Nucleus accumbens (tissue), 56 donors: ENCODE measurements at regions not wholly inside any gene's neighbourhood (a gene's known extent, or its start where the extent isn't known, plus 50 kb on each side); places are given as distances from the start of the nearest gene placed in this dataset.

Experiments
- DNase-seq, 56 donors: peaks; one replicate each; lab custom pipeline; 2025; lab: John Stamatoyannopoulos, UW

DNA sequence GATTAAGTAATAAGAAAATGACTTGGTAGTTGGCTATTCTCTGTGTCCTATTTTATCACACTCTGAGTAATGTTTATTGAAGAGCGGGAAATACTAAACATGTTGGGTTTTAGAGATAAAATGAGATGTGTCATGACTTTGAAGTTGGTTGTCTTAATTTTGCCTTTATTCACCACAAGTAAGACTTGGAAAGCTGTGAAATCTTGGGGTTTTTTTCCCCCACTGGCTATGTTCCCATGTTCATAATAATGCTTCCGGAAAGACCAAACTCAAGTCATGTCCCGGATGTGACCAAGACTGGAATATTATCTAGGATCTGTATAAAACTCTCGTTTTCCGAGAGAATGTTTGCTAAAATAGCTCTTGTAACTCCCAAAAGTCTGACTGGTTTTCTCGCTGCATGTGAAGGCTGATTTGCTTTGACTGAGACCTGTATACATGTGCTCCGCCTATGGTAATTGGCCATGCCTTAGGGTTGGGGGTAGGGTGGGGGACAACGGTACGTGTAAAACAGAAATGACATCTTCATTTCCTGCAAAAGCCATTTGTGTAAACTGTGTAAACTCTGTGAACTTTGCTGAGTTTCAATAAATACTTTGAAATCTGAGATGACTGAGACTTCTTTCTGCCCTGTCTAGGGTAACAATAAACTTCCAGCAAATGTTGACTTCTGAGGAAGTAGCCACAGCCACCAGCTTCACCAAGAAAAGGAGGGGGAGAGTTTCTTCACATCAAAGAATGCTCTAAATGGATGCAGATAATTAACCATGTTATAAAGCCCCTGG lies 169.6 kb downstream of the ZNF365 start:
- no peak for DNase-seq

DNA sequence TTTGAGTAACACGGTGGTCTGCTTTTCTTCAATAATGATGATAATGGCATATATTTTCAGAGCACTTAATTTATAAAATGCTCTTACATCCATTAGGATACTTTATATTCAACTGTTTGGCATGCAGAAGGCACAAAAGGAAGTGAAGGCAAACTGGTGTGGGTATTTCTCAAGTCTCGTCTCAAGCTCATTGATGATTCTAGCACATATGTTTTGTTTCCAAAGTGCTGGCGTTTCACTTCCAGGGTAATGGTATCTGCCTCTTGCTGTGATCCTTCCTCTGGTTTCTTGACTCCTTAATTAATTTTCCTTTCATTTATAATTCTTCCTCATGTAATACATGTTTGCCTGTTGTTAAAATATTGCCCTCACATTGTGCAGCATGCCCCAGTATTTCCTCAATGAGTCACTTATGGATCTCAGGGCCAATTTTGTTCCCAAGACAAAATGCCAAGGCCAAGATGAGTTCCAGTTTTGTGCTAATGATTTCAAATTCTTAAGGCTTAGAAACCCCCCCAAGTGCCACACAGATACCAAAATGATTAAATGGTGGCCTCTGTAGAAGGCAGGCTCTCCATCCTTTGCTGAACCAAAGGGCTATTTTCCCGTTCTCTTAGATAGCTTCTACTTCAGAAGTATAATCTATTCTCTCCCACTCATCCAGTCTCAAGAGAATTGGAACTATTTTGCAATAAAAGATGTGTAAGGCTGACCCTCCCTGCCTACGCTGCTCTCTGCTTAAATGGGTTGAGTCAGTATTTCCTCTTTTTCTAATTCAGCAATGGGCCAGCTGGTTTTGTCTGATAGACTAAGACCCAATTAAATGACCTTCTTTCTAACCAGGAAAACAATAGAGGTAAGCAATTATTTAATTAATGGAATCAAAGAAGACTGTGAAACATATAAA lies 171.2 kb downstream of the ZNF365 start:
- DNase-seq: no peak

DNA sequence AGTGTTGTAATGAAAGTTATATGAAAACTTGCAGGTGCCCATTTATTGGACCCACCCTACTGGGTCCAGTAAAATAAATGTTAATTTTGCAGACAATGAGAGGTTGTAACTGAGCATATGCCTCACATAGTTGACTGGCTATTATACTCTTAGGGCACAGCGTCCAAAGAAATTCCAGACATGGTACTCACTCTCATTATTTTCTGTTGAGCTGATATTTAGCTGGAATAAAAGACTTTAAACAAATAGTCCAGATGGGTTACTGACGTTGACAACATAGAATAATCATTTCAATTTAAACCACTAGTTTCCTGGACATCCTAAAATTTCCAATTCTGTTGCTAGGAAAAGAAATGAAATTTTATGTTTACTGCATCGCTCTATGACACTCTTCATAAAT lies 174.5 kb downstream of the ZNF365 start:
- no peak for DNase-seq

DNA sequence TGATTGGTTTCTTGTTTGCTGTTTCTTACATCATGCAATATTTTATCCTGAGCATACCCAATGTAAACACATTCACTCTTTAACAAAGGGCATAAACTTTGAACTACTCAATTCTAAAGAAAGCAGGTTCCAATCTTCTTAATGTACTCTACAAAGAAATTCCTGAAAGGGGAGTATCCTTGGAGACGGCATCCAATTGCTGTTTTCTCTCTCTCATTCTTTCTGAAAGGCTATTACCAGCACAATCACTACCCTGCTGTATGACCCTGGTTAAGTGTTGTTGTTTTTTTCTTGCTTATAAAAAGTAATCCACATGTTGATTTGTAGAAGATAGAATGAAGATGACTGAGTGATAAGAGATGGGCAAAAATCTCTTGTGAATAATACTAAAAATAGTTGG lies 176.0 kb downstream of the ZNF365 start:
- DNase-seq: no peak

DNA sequence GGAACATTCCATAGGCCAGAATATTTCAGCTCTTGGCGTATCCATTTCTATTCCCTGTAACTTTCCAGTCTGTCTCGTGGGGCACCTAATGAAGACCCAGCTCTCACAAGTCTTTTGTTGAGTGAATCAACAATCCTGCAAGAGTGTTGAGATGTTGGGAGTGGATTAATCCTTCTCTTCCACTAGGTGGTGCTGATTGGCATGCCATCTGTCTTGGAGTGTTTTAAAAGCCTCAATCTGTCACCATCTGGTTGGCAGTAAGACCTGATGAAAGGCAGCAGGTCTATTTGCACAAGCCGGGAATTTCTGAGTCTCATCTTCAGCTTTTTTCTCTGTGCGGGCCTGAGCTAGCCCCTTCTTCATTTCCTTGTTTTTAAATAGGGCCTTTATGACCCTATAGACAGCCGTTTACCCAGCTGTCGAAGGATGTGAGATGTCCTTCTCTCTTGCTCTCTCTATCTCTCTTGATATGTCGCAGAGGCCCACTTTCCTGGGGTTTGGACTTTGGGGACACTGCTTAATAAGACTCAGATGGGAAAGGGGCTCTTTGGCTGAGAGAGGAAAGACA lies 180.5 kb downstream of the ZNF365 start:
- DNase-seq: peak in 4 of 56 donors; percentile 1 to 7 (median 4)

DNA sequence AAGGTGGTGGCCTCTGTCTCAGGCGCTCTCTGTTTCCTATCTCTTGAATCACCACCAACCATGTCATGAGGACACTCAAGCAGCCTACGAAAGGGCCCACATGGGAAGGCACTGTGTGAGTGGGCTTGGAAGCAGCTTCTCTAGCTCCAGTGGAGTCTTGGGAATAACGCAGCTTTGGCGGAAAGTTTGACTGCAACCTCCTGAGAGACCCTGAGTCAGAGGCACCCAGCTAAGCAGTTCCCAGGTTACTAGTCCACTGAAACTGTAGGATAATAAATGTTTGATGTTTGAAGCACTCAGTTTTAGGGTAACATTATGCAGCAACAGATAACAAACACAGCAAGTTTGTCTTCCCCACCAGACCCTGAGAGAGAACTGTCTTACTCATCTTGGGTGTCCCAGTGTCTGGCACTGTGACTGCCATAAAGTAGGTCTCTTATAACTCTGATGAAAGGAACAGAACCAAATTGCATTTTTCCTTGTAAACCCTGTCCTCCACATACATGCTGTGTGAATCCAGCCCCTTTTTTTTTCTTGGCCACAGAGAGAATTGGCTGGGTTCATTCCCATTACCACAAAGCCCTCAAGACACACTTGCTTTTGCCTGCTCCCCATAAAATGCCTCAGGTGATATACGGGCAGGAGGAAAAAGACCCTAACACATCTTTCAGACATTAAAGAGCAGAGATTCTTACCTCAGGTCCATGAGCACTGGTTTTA lies 185.5 kb downstream of the ZNF365 start:
- DNase-seq: no peak

DNA sequence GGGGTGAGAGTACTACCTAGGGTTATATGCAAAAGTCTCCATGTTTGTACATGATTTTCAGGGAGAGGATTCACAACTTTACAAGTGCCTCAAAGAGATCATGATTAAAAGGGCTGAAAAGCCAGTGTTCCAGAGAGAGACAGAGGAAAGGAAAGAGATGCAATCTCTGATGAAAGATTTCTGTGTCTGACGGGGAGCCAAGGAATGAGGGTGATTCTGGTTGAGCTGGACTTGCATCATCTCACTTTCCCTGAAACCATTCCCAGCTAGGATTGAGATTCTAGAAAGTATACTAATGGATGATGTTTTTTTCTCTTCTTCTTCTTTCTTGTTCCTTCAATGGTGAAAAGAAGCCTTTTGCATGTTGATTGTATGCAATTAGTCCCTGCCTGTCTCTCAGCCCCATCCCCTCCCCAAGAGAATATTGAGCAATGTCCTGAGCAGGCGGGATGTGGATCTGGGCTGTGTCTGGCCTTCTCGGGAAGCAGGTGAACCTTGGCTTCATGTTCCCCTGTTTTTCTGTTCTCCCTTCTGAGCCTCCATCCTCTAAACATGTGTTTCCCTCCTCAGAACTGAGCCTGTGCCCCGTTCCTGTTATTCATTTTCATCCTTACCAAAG lies 186.1 kb downstream of the ZNF365 start:
- DNase-seq: no peak

DNA sequence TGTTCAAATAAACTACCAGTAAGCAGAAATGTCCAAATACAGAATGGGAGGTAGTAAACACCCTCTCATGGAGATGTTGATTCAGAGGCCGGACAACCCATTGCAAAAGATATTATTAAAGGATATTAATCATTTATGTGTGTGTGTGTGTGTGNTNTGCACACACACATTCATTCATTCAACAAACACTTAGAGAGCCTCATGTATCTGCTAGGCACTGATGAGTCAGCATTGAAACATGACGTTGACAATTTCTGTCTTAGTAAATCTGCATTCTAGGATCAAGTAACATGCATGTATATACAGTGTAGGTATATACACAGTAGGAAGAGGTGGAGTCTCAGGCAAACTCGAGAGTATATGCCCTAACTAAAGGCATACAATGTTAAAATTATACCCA lies 187.0 kb downstream of the ZNF365 start:
- DNase-seq: no peak

DNA sequence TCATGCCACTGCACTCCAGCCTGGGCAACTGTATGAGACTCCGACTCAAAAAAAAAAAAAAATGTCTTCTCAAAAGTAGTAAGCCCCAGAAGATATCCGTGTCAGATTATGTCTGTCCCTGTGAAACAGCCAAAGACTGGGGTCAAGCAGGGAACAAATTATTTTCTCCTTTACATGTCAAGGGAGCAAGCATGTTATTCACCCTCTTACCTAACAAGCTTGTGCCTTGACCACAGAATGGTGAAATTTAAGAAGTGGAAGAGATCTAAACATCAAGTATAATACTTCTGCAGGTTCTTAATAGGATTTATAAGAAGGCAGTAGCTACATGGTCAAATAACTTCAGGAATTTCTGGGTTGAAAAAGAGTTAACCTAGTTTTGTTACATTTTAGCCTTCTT lies 187.9 kb downstream of the ZNF365 start:
- DNase-seq: no peak

DNA sequence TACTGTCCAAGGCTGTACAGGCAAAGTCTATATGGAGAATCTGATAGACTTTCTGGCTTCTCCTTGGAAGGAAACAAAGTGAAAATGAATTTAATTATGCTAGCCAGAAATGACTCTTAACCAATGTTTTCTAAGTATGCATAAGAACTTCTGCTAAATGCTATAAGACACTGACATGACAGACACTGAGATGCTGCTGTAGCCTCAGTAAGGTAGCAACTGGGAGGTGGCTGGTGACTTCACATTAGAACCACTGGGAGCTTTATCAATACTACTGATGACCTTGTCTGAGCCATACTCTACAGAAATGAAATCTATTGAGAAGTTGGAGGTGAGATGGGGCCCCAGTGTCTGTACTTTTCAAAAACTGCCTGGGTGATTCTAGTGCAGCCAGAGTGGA lies 188.6 kb downstream of the ZNF365 start:
- DNase-seq: no peak

DNA sequence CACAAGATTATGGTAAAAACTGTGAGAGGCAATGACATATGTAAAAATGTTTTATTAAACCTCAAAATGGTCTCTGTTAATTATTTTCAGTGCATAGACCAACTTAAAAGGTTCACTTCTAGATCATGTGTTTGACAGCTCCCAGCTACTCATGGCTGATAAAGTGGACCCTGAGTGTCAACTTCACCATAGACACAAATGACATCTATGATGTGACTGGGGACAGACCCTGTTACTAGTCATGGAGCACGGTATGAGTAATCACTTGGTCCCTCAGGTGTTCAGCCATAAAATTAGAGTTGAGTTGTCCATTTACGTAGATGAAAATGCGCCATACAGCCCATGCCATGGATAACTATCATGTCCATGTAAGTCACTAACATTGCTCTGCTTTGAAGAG lies 199.8 kb downstream of the ZNF365 start:
- no peak for DNase-seq

DNA sequence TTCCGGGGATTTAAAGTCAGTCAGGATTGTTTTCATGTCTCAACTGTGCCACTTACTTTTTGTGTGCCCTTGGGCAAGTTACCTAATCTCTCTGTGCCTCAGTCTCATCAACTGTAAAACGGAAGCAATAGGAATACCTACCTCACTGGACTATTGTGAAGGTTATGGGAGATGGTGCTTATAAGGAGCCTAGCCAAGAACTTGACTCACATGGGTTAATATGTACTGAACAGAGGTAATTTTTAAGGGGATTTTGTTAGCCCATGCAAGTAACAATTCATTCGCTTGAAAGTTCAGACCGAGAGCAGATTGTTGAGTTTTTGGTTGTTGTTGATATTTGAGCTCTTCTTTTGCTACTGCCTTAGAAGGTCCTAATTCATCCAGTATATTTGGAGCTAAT lies 202.9 kb downstream of the ZNF365 start:
- DNase-seq: no peak

DNA sequence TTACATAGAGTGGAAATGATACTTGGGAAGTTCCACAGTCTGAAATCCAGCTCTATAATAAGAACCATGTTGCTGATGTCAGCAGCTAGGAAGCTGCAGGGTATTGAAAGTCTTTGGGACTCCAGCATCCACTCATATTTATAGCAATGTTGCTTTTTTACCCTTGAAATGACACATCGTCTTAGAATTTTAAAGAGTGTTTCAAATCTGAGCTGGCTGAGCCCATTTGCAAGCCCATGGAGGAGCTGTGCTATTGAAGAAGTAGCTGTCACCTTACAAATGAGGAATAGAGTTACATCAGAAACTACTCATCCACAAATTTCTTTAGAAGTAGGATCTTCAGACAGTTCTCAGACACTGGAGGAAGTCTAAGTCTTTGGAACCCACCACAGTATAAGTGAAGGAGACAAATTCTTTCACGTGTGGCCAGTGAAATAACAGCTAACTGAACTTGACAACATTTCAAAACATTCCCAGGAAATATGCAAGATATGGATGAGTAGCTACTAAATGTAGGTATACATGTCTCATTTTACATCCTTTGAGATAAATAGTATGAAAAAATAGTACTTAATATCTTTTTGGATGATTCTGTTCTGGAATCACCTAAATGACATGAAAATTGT lies 203.6 kb downstream of the ZNF365 start:
- no peak for DNase-seq

DNA sequence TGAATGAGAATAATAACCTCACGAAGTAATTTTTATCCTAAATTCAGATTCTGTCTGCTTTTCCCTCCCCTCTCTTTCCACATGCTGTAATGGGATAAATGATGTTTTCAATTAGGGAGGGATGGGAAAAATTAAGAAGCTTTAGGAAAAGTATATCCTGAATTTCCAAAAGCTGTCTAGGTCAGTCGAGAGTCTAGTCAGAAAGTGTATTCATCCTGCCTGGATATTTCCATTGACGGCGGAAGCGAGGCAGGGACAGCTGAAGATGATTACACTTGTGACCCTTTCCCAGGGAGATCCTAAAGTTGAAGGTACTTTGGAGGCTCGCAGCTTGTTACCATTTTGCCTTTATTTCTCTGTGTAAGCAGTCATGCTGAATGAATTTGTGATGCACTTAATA lies 204.1 kb downstream of the ZNF365 start:
- DNase-seq: no peak

DNA sequence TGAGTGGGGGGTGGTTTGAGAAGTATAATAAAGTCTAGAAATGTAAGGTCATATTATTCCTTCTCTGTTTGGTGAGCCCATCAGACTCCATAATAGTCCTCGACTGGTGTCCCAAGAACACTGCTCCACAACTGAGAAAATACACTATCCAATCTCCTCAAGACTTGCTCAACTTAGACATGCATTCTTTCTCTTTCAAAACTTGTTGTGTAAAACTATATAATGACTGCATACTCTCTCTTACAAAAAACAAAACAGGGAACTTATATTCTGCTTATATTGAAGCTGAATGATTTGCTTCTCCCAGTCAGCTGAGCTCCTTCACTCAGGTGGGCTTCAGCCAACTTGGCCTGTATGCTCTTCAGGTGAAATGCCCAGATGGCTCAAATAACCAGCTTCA lies 204.7 kb downstream of the ZNF365 start:
- DNase-seq: no peak

DNA sequence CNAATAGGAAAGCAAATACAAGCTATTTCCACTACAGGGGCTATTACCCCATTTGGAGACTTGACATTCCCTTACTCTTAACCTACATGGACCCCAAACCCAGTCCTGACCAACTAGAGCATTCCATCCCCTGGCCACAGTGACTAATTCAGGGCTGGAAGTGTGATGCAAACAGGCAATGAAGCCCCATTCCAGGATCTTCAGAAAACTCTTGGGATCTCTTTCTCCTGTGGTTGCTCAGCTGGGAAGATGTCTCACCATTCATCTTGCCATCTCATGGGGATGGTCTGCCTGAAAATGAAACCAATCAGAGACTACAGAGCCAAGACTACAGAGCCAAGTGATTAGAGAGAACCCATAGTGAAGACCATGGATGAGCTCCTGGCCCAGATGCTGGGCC lies 206.2 kb downstream of the ZNF365 start:
- DNase-seq: no peak

DNA sequence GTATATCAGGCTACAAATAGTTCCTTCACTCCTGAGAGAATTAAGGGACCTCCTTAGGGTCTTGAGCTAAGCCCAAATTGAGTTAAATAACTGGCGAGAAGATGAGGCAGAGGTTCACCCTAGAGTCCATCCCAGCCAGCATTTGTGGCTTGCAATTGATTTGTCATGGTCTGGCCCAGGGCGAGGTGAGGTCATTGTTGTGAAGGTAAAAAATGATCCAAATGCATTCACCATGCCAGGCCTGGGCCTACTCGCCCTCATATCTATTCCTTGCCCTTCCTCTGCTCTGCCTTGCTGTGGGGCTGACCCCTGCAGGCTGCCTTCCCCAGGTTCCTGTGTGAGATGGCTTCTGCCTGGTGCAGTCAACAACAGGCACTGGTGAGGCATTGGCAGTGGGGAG lies 207.2 kb downstream of the ZNF365 start:
- DNase-seq: no peak

DNA sequence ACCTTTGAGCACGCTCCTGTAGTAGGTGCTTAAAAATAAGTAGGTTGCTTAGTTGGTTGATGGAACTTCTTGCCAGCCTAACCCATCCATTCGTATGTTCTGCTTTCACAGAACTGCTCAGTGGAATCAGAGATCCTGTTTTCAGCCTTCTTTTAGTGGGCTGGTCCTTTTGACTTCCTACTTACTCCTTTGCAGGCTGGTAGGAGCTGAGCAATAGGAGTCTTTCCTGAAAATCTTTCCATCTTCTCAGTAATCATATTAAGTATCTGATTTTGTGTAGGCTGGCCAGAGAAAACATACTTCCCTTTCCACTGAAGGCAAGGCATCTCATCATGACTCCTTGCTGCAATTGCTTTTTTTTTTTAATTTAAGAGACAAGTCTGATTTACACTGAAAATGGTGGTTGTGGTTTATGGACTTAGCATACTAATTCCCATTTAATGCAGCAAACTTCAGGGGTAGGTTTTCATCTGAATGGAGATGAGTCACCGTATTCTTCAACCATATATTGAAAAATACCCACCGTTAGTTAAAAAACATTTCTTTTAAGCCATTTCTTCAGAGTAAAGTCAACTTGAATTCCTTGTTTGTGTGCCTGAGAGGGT lies 208.0 kb downstream of the ZNF365 start:
- DNase-seq: no peak

DNA sequence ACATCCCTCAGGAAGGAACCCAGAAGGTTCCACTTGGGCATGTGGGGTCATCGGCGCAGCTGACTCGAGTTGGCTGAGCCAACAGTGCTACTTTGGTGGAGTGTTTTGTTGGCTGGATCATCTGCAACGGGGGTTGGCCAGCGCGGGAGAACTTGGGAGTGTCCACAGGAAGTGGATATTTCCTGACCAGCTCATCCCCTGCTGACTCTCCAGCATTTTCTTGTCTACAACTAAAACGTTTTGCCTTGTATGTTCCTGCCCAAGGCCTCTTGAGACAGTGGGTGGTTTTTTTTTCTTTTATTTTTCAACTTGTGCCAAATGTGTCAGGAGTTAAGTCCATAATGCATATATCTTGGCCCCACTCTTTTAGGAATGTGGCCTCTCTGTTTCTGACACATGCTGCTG lies 208.6 kb downstream of the ZNF365 start:
- DNase-seq: no peak
